HUES64 (cell line): ENCODE measurements at regions not wholly inside any gene's neighbourhood (a gene's known extent, or its start where the extent isn't known, plus 50 kb on each side); places are given as distances from the start of the nearest gene placed in this dataset.

ENCODE experiments used
- H3K27ac ChIP-seq: 2 replicates; pipeline ENCODE4 v1.7.0; 2013; ENCODE audit warnings: low read depth, low read length, inconsistent platforms
- H3K27me3 ChIP-seq: 2 replicates; pipeline ENCODE4 v1.6.1; 2013; ENCODE audit warnings: mild to moderate bottlenecking, low read length; ENCODE audit not compliant: insufficient read depth
- H3K36me3 ChIP-seq: 2 replicates; pipeline ENCODE4 v1.6.1; 2013; ENCODE audit warnings: mild to moderate bottlenecking, low read length; ENCODE audit not compliant: insufficient read depth
- H3K4me1 ChIP-seq: 2 replicates; pipeline ENCODE4 v1.6.1; 2013; ENCODE audit warnings: mild to moderate bottlenecking, low read length, moderate library complexity; ENCODE audit not compliant: insufficient read depth
- H3K4me3 ChIP-seq: 2 replicates; pipeline ENCODE4 v1.5.1; 2013; ENCODE audit warnings: mild to moderate bottlenecking, low read length, moderate library complexity
- H3K9ac ChIP-seq: 2 replicates; pipeline ENCODE4 v1.6.1; 2013; ENCODE audit warnings: mild to moderate bottlenecking, low read depth, low read length
- H3K9me3 ChIP-seq: 2 replicates; pipeline ENCODE4 v1.6.1; 2013; ENCODE audit warnings: low read depth, low read length; ENCODE audit not compliant: insufficient read depth
- WGBS: fragments of 150-250, 120-280 bp; methylation state at CpG from one replicate; pipeline ENCODE4 v1.1.7; 2013; ENCODE audit warnings: missing lambda C conversion rate; 5-methylcytosine and 5-hydroxymethylcytosine counted together

- H3K9ac ChIP-seq, result no peak overlapping the region
- no peaks in the 10 kb centered on the region for H3K27me3 ChIP-seq
- no peak overlapping the region for H3K4me3 ChIP-seq
- H3K9me3 ChIP-seq, result no peaks in the 10 kb centered on the region
- H3K36me3 ChIP-seq, result no peaks in the 10 kb centered on the region
- no peaks in the 10 kb centered on the region for H3K4me1 ChIP-seq
- H3K27ac ChIP-seq, result no peak overlapping the region
These were observed 1229.7 kb downstream of the GRIK2 start for GRCh38 chr6:102623201-102623600.

GRCh38 chr6:102619585-102619984 lies 1226.1 kb downstream of the GRIK2 start:
- H3K4me1 ChIP-seq, result no peaks in the 10 kb centered on the region
- no peak overlapping the region for H3K9ac ChIP-seq
- no peak overlapping the region for H3K4me3 ChIP-seq
- H3K27me3 ChIP-seq, result no peaks in the 10 kb centered on the region
- peaks cover 16% of the 10 kb centered on the region; the same call in 1 of the 2 replicates for H3K9me3 ChIP-seq
- H3K36me3 ChIP-seq, result no peaks in the 10 kb centered on the region
- WGBS, result no CpG with 5 or more reads among the region's 2 CpGs
- H3K27ac ChIP-seq, result no peak overlapping the region

GRCh38 chr6:102582569-102582968 lies 1189.1 kb downstream of the GRIK2 start:
- peaks cover 27% of the 10 kb centered on the region for H3K9me3 ChIP-seq
- no peaks in the 10 kb centered on the region for H3K27me3 ChIP-seq
- 97% methylated on average over 5 of the region's 5 CpGs for WGBS
- no peaks in the 10 kb centered on the region for H3K36me3 ChIP-seq
- no peak overlapping the region for H3K9ac ChIP-seq
- H3K4me1 ChIP-seq, result no peaks in the 10 kb centered on the region
- H3K4me3 ChIP-seq, result no peak overlapping the region
- no peak overlapping the region for H3K27ac ChIP-seq

GRCh38 chr6:102581378-102582124 lies 1188.0 kb downstream of the GRIK2 start:
- WGBS, result 91% methylated on average over 11 of the region's 11 CpGs
- no peaks in the 10 kb centered on the region for H3K36me3 ChIP-seq
- no peak overlapping the region for H3K9ac ChIP-seq
- H3K4me1 ChIP-seq, result no peaks in the 10 kb centered on the region
- no peak overlapping the region for H3K4me3 ChIP-seq
- peaks cover 27% of the 10 kb centered on the region for H3K9me3 ChIP-seq
- H3K27me3 ChIP-seq, result no peaks in the 10 kb centered on the region
- no peak overlapping the region for H3K27ac ChIP-seq

- H3K36me3 ChIP-seq, result no peaks in the 10 kb centered on the region
- no peaks in the 10 kb centered on the region for H3K9me3 ChIP-seq
- 84% methylated on average over 2 of the region's 2 CpGs for WGBS
- H3K4me1 ChIP-seq, result peaks cover 8% of the 10 kb centered on the region; the same call in 1 of the 2 replicates
- H3K4me3 ChIP-seq, result no peak overlapping the region
- H3K27me3 ChIP-seq, result no peaks in the 10 kb centered on the region
- no peak overlapping the region for H3K9ac ChIP-seq
- no peak overlapping the region for H3K27ac ChIP-seq
These were observed 1177.9 kb downstream of the GRIK2 start for GRCh38 chr6:102571236-102571908.

- H3K27me3 ChIP-seq, result no peaks in the 10 kb centered on the region
- H3K9ac ChIP-seq, result no peak overlapping the region
- no peaks in the 10 kb centered on the region for H3K9me3 ChIP-seq
- 0 out of 2 replicates have a peak, but pooled peaks cover 6% of the 10 kb centered on the region for H3K4me1 ChIP-seq
- no peak overlapping the region for H3K4me3 ChIP-seq
- no CpG with 5 or more reads among the region's 1 CpG for WGBS
- no peak overlapping the region for H3K27ac ChIP-seq
- H3K36me3 ChIP-seq, result no peaks in the 10 kb centered on the region
These were observed 1169.2 kb downstream of the GRIK2 start for GRCh38 chr6:102562713-102563112.

- no peaks in the 10 kb centered on the region for H3K27me3 ChIP-seq
- H3K9me3 ChIP-seq, result no peaks in the 10 kb centered on the region
- H3K27ac ChIP-seq, result no peak overlapping the region
- no peak overlapping the region for H3K4me3 ChIP-seq
- no peak overlapping the region for H3K9ac ChIP-seq
- no peaks in the 10 kb centered on the region for H3K36me3 ChIP-seq
- H3K4me1 ChIP-seq, result no peaks in the 10 kb centered on the region
These were observed 1159.7 kb downstream of the GRIK2 start for GRCh38 chr6:102553214-102553613.

- Histone ChIP-seq H3K27me3 (no peaks in the 10 kb centered on the region), H3K4me3 (no peak overlapping the region), H3K36me3 (no peaks in the 10 kb centered on the region), H3K27ac (no peak overlapping the region), H3K4me1 (no peaks in the 10 kb centered on the region), H3K9me3 (no peaks in the 10 kb centered on the region), H3K9ac (no peak overlapping the region)
- WGBS, result 98% methylated on average over 5 of the region's 6 CpGs
These were observed 1155.8 kb downstream of the GRIK2 start for GRCh38 chr6:102549221-102549874.

GRCh38 chr6:102525336-102525735 lies 1131.8 kb downstream of the GRIK2 start:
- WGBS, result 93% methylated on average over 2 of the region's 2 CpGs
- no peak overlapping the region for H3K9ac ChIP-seq
- no peaks in the 10 kb centered on the region for H3K27me3 ChIP-seq
- H3K36me3 ChIP-seq, result no peaks in the 10 kb centered on the region
- H3K27ac ChIP-seq, result no peak overlapping the region
- no peak overlapping the region for H3K4me3 ChIP-seq
- H3K4me1 ChIP-seq, result no peaks in the 10 kb centered on the region
- no peaks in the 10 kb centered on the region for H3K9me3 ChIP-seq

- no peaks in the 10 kb centered on the region for H3K4me1 ChIP-seq
- no peak overlapping the region for H3K9ac ChIP-seq
- H3K4me3 ChIP-seq, result no peak overlapping the region
- no peaks in the 10 kb centered on the region for H3K36me3 ChIP-seq
- no peaks in the 10 kb centered on the region for H3K9me3 ChIP-seq
- H3K27ac ChIP-seq, result no peak overlapping the region
- H3K27me3 ChIP-seq, result no peaks in the 10 kb centered on the region
- no CpG with 5 or more reads among the region's 2 CpGs for WGBS
These were observed 1127.5 kb downstream of the GRIK2 start for GRCh38 chr6:102520966-102521365.

GRCh38 chr6:102517506-102517905 lies 1124.0 kb downstream of the GRIK2 start:
- Histone ChIP-seq H3K4me1 (no peaks in the 10 kb centered on the region), H3K4me3 (no peak overlapping the region), H3K27me3 (no peaks in the 10 kb centered on the region), H3K9me3 (no peaks in the 10 kb centered on the region), H3K36me3 (no peaks in the 10 kb centered on the region), H3K9ac (no peak overlapping the region), H3K27ac (no peak overlapping the region)
- WGBS, result 94% methylated on average over 1 of the region's 3 CpGs
